Cardiac muscle cell (in vitro differentiated cells and primary cell): ENCODE measurements at regions not wholly inside any gene's neighbourhood (a gene's known extent, or its start where the extent isn't known, plus 50 kb on each side); places are given as distances from the start of the nearest gene placed in this dataset.

Experiments
- DNase-seq, 2 donors: peaks; one replicate each; pipeline versions ENCODE4 v3.0.0 to v3.0.0-alpha.2; 2010 to 2017; ENCODE audit warnings: low read depth in 1 of 2, low spot score in 1 of 2
- H3K27ac ChIP-seq: fragments of 200-600 bp; sonication (generic); 2 replicates; pipeline ENCODE4 v1.5.1; 2016
- H3K27me3 ChIP-seq: fragments of 200-600 bp; sonication (generic); 2 replicates; pipeline ENCODE4 v1.6.0; 2016; ENCODE audit warnings: control low read depth
- H3K36me3 ChIP-seq: fragments of 200-600 bp; sonication (generic); 2 replicates; pipeline ENCODE4 v1.5.1; 2016; ENCODE audit warnings: control low read depth
- H3K4me1 ChIP-seq: fragments of 200-600 bp; sonication (generic); 2 replicates; pipeline ENCODE4 v1.8.1; 2017; ENCODE audit warnings: low read depth, mild to moderate bottlenecking, mixed run types
- H3K4me3 ChIP-seq: fragments of 200-600 bp; sonication (generic); 2 replicates; pipeline ENCODE4 v1.5.1; 2016; ENCODE audit warnings: mild to moderate bottlenecking
- H3K9me3 ChIP-seq: fragments of 200-600 bp; sonication (generic); 2 replicates; pipeline ENCODE4 v1.5.1; 2017; ENCODE audit warnings: low read depth, mild to moderate bottlenecking, control low read depth
- CTCF ChIP-seq: IDR thresholded peaks from 2 replicates; pipeline ENCODE4 v1.5.1; 2012; ENCODE audit warnings: low read depth, mild to moderate bottlenecking, low read length

- no peak for DNase-seq
Observed at GRCh38 chr10:81472927-81473470, 402.0 kb upstream of the NRG3 start.

DNA sequence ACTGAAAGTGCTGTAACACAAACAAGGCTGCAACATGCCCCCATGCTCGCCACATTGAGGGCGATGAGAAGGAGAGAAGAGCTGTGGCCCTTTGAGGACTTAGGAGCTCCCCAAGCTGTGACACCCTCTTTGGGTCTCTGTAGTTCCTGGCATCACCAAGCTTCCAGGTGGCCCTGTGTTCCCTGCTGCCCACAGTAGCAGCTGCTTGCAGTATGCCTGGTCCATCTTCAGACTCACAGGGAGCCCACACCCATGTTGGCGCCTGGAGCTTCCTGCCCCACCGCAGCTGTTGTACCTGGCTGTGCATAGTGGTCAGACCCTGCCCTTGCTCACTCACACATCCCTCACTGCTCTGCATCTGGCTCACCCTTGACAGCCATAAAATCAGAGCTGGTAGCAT lies 401.2 kb upstream of the NRG3 start:
- H3K27ac ChIP-seq, result no peak overlapping the region
- H3K4me1 ChIP-seq, result no peaks in the 10 kb centered on the region
- H3K4me3 ChIP-seq, result no peak overlapping the region
- no peaks in the 10 kb centered on the region for H3K36me3 ChIP-seq
- no peaks in the 10 kb centered on the region for H3K27me3 ChIP-seq
- TF ChIP-seq CTCF, result no peak
- no peaks in the 10 kb centered on the region for H3K9me3 ChIP-seq
- no peak for DNase-seq

More at GRCh38 chr10:81472927-81473470, 402.0 kb upstream of the NRG3 start:
- Histone ChIP-seq H3K9me3 (no peaks in the 10 kb centered on the region), H3K4me1 (no peaks in the 10 kb centered on the region), H3K36me3 (no peaks in the 10 kb centered on the region), H3K27ac (no peak overlapping the region), H3K27me3 (no peaks in the 10 kb centered on the region), H3K4me3 (no peak overlapping the region)
- no peak for TF ChIP-seq CTCF

DNA sequence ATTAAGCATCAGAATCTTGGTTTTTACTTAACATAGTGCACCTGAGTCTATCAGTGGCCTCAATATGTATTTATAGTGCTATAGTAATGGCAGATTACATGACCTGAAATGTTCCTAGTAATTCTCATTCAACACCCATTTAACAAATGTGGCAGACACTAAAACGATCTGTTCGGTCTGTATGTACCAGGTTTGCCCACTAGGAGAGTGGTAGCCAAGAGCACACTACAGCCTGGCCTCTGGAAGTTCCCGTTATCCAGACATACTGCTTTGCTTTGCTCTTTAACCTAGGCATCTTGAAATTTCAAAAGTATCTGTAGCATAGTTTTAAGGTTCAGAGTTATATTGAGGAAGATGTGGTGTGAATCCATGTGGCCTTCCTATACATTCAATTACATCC lies 395.7 kb upstream of the NRG3 start:
- no peak for TF ChIP-seq CTCF
- Histone ChIP-seq H3K4me3 (no peak overlapping the region), H3K9me3 (no peaks in the 10 kb centered on the region), H3K4me1 (no peaks in the 10 kb centered on the region), H3K27me3 (no peaks in the 10 kb centered on the region), H3K27ac (no peak overlapping the region), H3K36me3 (no peaks in the 10 kb centered on the region)
- no peak for DNase-seq

GRCh38 chr10:81496626-81497025 lies 378.4 kb upstream of the NRG3 start:
- Histone ChIP-seq H3K27ac (no peak overlapping the region), H3K36me3 (no peaks in the 10 kb centered on the region), H3K9me3 (no peaks in the 10 kb centered on the region), H3K4me3 (no peak overlapping the region), H3K4me1 (peaks cover 17% of the 10 kb centered on the region), H3K27me3 (no peaks in the 10 kb centered on the region)
- TF ChIP-seq CTCF, result no peak
- no peak for DNase-seq

GRCh38 chr10:81498011-81498551 lies 376.9 kb upstream of the NRG3 start:
- DNase-seq, result no peak
- TF ChIP-seq CTCF, result no peak
- Histone ChIP-seq H3K4me1 (peaks cover 17% of the 10 kb centered on the region), H3K27me3 (no peaks in the 10 kb centered on the region), H3K27ac (no peak overlapping the region), H3K4me3 (no peak overlapping the region), H3K9me3 (no peaks in the 10 kb centered on the region), H3K36me3 (no peaks in the 10 kb centered on the region)
